NT2/D1 (cell line): ENCODE measurements at regions not wholly inside any gene's neighbourhood (a gene's known extent, or its start where the extent isn't known, plus 50 kb on each side); places are given as distances from the start of the nearest gene placed in this dataset.

ENCODE experiments used
- DNase-seq: peaks from one replicate; pipeline ENCODE4 v3.0.0-alpha.2; 2011; ENCODE audit warnings: low read depth, low spot score
- H3K27me3 ChIP-seq: 2 replicates; pipeline ENCODE4 v1.6.0; 2011; ENCODE audit warnings: mild to moderate bottlenecking; ENCODE audit not compliant: insufficient read length, insufficient read depth
- H3K36me3 ChIP-seq: 2 replicates; pipeline ENCODE4 v1.6.1; 2011; ENCODE audit warnings: mild to moderate bottlenecking, low read length, mixed read lengths; ENCODE audit not compliant: insufficient read depth, insufficient read length
- H3K4me1 ChIP-seq: 2 replicates; pipeline ENCODE4 v1.5.1; 2011; ENCODE audit not compliant: insufficient read depth, insufficient read length
- H3K4me3 ChIP-seq: 2 replicates; pipeline ENCODE4 v1.5.1; 2011; ENCODE audit warnings: low read depth; ENCODE audit not compliant: insufficient read length
- H3K9ac ChIP-seq: 2 replicates; pipeline ENCODE4 v1.6.0; 2011; ENCODE audit warnings: low read depth; ENCODE audit not compliant: insufficient read length
- H3K9me3 ChIP-seq: 2 replicates; pipeline ENCODE4 v1.5.1; 2011; ENCODE audit warnings: mild to moderate bottlenecking, low read length; ENCODE audit not compliant: insufficient read depth
- SUZ12 ChIP-seq: IDR thresholded peaks from 2 replicates; pipeline ENCODE4 v1.6.1; 2011; ENCODE audit not compliant: insufficient read length, insufficient read depth; ENCODE audit errors: extremely low read depth
- YY1 ChIP-seq: IDR thresholded peaks from 2 replicates; pipeline ENCODE4 v1.6.1; 2011; ENCODE audit not compliant: insufficient read length, insufficient read depth
- ZNF274 ChIP-seq: IDR thresholded peaks from 2 replicates; pipeline ENCODE4 v1.6.1; 2011; ENCODE audit warnings: mild to moderate bottlenecking, low read depth, low read length

DNA sequence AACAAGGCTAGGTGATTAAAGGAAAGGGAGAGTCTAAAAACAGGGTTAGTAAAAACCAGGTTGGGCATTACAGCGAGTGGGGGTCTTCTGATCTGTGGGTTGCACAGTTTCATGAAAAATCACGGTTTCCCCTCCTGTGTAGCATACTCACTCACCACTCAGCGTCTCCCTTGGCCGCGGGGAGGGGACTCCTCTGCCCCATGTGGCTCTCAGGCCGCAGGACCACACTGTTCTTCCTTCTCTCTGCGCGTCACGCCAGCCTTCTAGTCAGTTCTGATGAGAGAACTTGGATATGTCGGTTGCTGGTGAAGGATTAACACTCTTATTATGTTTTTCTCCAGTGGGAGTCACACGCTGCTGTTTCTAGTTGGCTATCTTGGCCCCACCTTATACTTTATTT is 254.6 kb upstream of the LRRC7 start:
- Histone ChIP-seq H3K4me3 (no peak overlapping the region), H3K9ac (no peak overlapping the region), H3K4me1 (peaks cover 20% of the 10 kb centered on the region), H3K27me3 (no peaks in the 10 kb centered on the region), H3K9me3 (no peaks in the 10 kb centered on the region), H3K36me3 (no peaks in the 10 kb centered on the region)
- TF ChIP-seq SUZ12 (no peak), YY1 (no peak), ZNF274 (no peak)
- no peak for DNase-seq

DNA sequence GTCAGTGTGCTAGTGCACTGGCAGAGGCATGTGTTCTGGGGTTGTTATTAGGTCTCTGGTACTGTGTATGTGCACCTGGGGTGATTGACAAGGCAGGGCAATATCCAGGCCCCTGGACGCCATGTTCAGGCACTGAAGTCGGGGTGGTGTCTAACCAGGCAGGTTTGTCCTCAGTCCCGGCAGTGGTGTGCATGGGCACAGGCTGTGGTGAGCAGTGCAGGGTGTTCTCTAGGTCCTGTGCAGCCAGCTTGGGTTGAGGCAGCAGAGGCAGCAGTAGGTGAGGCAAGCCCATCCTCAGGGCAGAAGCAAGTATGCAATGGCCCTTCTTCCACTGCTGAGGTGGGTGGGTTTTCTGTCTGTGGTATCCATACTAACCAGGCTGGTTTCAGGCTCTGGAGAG is 252.3 kb upstream of the LRRC7 start:
- Histone ChIP-seq H3K4me1 (peaks cover 20% of the 10 kb centered on the region), H3K9me3 (no peaks in the 10 kb centered on the region), H3K36me3 (no peaks in the 10 kb centered on the region), H3K9ac (no peak overlapping the region), H3K27me3 (no peaks in the 10 kb centered on the region), H3K4me3 (no peak overlapping the region)
- no peak for DNase-seq
- TF ChIP-seq YY1 = no peak
- TF ChIP-seq SUZ12 = no peak
- no peak for TF ChIP-seq ZNF274

DNA sequence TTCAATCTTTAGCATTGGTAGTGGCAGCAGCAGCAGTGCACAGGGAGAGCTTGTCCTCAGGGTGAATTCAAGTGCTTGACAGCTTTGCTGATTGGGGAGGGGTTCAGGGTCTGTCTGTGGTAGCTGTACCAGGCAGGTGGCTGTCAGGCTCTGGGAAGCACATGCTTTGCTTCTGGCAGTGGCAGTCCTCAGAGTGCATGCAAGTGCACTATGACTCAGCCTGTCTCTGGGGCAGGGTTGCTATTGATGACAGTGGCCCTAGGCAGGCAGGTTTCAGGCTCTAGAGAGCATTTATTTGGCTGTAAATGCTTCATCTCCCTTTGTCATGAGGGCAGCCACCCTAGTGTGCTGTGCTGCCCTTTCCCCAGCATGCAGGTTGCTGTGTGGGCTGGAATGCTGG is 251.9 kb upstream of the LRRC7 start:
- Histone ChIP-seq H3K4me1 (peaks cover 20% of the 10 kb centered on the region), H3K4me3 (no peak overlapping the region), H3K36me3 (no peaks in the 10 kb centered on the region), H3K27me3 (no peaks in the 10 kb centered on the region), H3K9ac (no peak overlapping the region), H3K9me3 (no peaks in the 10 kb centered on the region)
- TF ChIP-seq YY1 (no peak), ZNF274 (no peak), SUZ12 (no peak)
- peak; percentile 32 for DNase-seq

DNA sequence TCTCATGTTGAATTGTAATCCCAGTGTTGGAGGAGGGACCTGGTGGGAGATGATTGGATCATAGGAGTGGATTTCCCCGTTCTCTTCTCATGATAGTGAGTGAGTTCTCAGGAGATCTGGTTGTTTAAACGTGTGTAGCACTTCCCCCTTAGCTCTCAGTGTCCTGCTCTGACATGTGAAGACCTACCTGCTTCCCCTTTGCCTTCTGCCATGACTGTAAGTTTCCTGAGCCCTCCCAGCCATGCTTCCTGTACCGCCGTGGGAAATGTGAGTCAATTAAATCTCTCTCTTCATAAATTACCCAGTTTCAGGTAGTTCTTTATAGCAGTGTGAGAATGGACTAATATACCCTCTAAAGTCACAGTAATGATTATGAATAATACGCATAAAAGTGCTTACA is 248.4 kb upstream of the LRRC7 start:
- H3K9ac ChIP-seq = no peak overlapping the region
- H3K4me3 ChIP-seq = no peak overlapping the region
- peaks cover 14% of the 10 kb centered on the region for H3K4me1 ChIP-seq
- TF ChIP-seq ZNF274 (no peak), SUZ12 (no peak), YY1 (no peak)
- DNase-seq = no peak
- no peaks in the 10 kb centered on the region for H3K27me3 ChIP-seq
- no peaks in the 10 kb centered on the region for H3K36me3 ChIP-seq
- H3K9me3 ChIP-seq = no peaks in the 10 kb centered on the region

DNA sequence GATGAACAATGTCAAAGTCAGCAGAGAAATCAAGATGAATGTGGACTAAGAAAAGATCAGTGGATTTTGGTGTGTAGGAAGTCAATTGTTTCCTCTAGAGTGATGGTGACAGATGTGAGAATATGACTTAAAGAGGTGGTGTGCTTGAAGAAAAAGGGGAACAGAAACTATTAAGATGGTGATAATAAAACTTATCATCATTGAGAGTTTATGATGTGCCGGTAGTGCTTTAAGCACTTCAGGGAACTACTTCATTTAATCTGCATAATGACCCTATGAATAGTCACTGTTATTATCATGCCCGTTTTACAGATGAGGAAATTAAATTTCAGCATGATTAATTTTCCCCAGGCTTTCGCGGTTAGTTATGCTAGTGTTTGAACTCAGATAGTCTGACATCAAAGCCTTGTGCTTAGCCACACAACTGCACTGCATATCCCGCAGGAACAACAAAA is 246.9 kb upstream of the LRRC7 start:
- H3K4me3 ChIP-seq = no peak overlapping the region
- no peaks in the 10 kb centered on the region for H3K9me3 ChIP-seq
- no peak for DNase-seq
- no peaks in the 10 kb centered on the region for H3K27me3 ChIP-seq
- H3K9ac ChIP-seq = no peak overlapping the region
- no peaks in the 10 kb centered on the region for H3K36me3 ChIP-seq
- TF ChIP-seq ZNF274 (no peak), SUZ12 (no peak)
- peaks cover 7% of the 10 kb centered on the region for H3K4me1 ChIP-seq

DNA sequence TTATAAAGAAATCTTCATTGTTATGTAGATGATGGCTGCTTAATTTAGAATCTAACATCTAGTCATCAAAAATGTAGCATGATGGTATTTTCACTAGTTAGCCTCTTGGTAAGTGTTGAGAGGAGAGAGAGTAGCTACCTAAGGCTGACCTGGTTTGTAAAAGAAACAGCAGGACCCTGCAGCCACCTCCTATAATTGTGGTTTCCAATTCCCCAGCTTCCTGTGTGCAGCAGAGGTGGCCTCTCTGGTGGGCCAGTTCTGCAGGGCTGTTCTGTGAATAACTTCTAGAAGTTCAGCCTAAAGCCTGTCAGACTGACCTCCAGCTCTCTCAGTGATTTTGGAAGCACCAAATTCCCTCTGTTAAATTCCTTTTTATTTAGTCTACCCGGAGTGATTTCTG is 246.4 kb upstream of the LRRC7 start:
- no peaks in the 10 kb centered on the region for H3K9me3 ChIP-seq
- no peak for TF ChIP-seq SUZ12
- no peak for TF ChIP-seq YY1
- no peak for TF ChIP-seq ZNF274
- peaks cover 1% of the 10 kb centered on the region for H3K4me1 ChIP-seq
- H3K36me3 ChIP-seq = no peaks in the 10 kb centered on the region
- no peak for DNase-seq
- H3K27me3 ChIP-seq = no peaks in the 10 kb centered on the region
- no peak overlapping the region for H3K4me3 ChIP-seq
- no peak overlapping the region for H3K9ac ChIP-seq

DNA sequence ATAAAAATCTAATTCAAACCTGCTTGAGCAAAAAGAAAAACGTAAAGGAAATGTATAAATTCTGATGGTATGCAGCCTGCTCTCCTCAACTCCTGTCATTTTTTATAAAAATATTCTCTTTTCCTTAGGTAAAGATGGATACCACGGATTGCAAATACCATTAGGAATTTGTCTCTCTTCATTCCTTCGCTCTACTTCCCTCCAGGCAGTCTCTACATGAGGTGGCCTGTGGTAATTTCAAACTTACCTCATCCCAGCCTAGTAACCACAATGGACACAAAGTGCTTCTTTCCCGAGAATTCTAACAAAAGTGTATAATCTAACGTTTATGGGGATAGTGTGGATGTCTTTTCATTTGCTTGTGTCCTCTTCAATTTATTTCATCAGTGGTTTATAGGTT is 239.5 kb upstream of the LRRC7 start:
- Histone ChIP-seq H3K36me3 (no peaks in the 10 kb centered on the region), H3K27me3 (no peaks in the 10 kb centered on the region), H3K9me3 (peaks cover 21% of the 10 kb centered on the region; the same call in 1 of the 2 replicates), H3K4me1 (no peaks in the 10 kb centered on the region), H3K9ac (no peak overlapping the region), H3K4me3 (no peak overlapping the region)
- TF ChIP-seq ZNF274 (no peak), SUZ12 (no peak), YY1 (no peak)
- DNase-seq = no peak

DNA sequence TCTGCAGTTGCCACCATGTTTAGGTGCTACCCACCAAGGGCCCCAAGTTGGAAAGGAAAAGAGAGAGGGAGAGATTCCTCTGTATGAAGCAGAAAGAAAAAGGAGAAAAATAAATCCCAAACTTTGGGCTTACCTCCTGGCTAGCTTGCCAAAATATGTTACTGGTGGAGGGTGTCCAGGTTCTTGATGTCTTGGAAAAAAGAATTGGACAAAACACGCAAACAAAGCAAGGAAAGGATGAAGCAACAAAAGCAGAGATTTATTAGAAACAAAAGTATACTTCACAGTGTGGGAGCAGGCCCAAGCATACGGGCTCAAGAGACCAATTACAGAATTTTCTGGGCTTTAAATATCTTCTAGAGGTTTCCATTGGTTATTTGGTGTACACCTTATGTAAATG is 204.5 kb upstream of the LRRC7 start:
- H3K27me3 ChIP-seq = no peaks in the 10 kb centered on the region
- TF ChIP-seq ZNF274 = no peak
- TF ChIP-seq YY1 = no peak
- no peak for DNase-seq
- no peak overlapping the region for H3K9ac ChIP-seq
- no peaks in the 10 kb centered on the region for H3K9me3 ChIP-seq
- no peaks in the 10 kb centered on the region for H3K4me1 ChIP-seq
- no peaks in the 10 kb centered on the region for H3K36me3 ChIP-seq
- no peak overlapping the region for H3K4me3 ChIP-seq
